NCI-H1436 (cell line): ENCODE measurements at regions not wholly inside any gene's neighbourhood (a gene's known extent, or its start where the extent isn't known, plus 50 kb on each side); places are given as distances from the start of the nearest gene placed in this dataset.
A peak's percentile ranks its signal among the peaks of the same experiment; 100 is the strongest.

Experiments used
- DNase-seq: peaks from one replicate; lab custom pipeline; 2025; lab: John Stamatoyannopoulos, UW

- peak; percentile 53 for DNase-seq
Observed at GRCh38 chr11:120013325-120014250, 124.3 kb downstream of the TRIM29 start.

GRCh38 chr11:120012245-120012644 lies 125.7 kb downstream of the TRIM29 start:
- no peak for DNase-seq

GRCh38 chr11:120011836-120012235 lies 126.1 kb downstream of the TRIM29 start:
- no peak for DNase-seq

DNA sequence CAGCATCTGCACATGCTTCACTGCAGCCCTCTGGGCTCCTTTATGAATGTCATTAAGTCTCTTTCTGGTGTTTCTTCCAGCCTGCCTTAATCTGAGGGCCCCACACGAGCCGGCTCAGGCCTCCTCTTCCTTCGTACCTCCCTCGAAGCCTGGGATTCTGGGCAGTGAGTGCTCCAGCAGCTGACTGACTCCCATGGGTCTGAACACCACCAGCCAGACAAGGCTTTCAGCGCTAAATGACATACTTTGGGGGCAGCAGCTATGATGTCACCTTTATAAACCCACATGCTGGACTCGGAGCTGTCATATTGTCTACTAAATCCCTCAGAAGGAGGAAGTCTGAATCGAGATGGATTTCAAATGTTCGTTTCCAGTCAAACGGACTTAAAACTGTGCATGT lies 127.1 kb downstream of the TRIM29 start:
- DNase-seq: no peak

GRCh38 chr11:120009938-120010337 lies 128.0 kb downstream of the TRIM29 start:
- DNase-seq: no peak

GRCh38 chr11:120007144-120007543 lies 130.8 kb downstream of the TRIM29 start:
- DNase-seq: no peak

DNA sequence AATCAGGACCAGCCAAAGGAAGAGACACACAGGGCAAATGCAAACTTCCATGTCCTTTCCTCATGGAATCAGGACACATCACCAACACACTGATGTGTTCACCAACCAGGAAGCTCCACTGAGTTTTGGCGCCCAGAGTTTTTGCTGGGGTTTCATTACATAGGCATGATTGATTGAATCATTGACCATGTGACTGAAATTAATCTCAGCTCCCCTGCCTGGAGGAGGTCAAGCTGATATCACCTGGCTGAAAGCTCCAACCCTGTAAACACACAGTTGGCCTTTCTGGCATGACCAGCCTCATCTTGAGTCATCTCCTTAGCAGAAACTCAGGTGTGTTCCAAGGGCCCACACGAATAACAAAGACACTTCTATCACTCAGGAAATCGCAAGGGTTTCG lies 133.2 kb downstream of the TRIM29 start:
- DNase-seq: no peak

- DNase-seq: no peak
Observed at GRCh38 chr11:120001178-120002090, 136.5 kb downstream of the TRIM29 start.

DNA sequence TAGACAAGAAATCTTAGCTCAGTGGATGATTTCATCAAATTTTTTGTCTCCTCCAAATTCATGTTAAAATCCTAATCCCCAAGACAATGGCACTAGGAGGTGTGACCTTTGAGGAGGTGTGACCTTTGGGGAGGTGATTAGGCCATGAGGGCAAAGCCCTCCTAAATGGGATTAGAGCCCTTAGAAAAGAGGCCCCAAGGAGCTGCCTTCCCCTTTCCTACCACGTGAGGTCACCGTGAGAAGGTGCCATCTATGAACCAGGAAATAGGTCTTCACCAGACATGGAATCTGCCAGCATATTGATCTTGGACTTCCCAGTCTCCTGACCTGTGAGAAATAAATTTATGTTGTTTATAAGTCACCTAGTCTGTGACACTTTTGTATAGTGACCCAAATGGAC lies 138.7 kb downstream of the TRIM29 start:
- no peak for DNase-seq

DNA sequence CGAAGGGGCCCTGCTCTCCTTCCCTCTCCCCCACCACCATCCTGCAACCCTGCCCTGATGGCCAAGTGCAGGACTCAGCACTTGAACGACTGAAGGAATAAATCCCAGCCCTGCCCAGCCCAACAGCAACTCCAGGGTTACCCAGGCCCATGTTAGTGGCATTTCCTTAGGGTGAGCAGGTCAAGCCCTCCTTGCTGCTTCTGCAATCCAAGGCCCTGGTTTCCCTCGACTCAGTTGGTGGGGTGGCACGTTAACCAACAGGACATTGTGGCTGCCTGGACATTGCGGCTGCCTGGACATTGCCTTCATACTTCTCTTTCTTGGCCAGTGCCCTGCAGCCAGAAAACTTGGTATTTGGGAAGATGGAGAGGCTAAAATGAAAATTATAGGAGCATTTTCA lies 141.4 kb downstream of the TRIM29 start:
- DNase-seq: no peak

DNA sequence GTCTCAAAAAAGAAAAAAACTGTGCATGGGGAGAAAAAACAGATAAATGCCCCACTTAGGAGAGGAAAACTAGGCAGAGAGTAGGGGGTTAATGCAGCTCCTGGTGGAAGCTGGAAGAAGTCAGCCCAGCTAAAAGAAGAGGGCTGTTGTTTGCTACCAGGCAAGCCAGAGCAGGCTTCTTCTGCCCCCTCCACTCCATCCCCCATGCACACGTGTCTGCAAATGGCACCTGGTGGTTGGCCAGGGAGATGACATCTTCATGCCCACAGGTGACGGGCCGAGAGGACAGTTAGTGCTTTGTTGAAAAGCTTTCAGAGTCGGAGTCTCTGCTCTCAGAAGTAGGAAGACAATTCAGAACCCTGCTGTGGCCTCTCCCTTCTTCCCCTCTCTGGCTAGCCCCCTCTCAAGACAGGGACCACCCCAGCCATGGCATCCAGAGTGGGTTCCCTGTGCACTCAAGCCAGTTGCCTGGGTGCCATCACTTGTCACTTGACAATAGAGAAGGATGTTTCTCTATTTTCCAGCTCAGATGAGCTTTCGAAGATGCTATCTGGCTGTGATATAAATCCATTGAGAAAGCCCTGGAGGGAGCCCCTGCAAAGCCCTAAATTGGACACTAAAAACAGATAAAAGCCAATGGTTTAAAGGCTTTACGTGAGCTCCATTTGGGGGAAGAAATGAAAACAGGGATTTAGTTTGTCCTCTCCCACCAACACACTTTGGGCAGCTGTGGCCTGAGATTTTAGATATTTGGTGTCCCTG lies 142.0 kb downstream of the TRIM29 start:
- DNase-seq: no peak

DNA sequence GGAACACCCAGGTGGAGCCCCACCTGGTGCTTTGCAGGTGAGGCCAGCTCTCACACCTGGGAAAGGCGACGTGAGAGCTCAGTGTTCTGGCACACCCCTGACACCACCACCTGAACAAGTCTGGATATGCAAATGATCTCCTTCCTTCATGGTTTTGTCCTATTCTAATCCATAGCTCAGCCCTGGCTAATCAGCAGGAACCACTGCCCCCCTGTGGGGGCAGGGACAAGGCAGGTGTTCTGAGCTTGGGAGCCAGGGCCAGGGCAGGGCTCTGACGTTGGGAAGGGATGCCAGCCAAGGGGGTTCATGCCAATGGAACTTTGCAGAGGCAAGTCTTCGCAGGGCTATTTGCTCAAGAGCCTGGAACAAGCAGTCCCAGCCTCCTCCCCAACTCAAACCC lies 144.2 kb downstream of the TRIM29 start:
- no peak for DNase-seq

DNA sequence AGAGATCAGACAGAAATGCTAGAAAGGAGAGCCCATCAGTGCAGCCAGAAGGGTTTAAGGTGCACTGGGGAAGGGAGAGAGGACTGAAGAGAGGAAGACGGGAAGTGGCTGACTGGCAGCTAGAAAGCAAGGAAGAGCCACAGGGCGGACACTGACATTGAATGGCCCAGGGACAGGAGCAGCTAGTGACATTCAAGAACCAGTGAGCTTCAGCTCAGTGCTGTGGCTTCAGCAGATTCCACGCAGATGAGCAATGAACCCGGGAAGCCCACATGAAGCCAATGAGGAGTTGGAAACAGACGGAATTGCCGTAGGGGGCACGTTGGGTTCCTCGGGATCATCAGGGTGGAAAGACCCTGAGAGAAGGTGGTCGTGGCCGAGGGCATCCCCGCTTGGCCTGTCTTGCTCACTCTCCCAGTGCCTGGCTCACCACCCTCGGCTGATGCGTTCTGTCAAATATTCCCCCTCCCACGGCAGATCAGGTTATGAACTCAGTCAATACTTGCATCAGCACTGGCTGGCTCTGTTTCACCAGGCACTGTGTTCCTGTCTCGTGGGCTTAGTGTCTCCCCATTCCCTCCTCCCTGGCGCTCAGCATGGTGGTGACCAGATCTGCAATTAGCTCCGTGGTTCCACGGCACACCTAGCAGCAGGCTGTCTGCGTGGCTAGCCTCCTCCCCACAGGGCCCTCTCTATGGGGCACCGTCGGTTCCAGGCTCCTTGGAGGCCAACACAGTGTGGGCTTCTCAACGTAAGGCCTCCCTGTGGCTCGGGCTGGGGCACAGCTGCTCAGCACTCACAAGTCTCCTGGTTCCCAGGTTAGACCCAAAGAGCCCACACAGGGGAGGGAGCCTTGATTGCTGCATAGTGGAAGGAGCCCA lies 145.5 kb downstream of the TRIM29 start:
- DNase-seq: no peak

DNA sequence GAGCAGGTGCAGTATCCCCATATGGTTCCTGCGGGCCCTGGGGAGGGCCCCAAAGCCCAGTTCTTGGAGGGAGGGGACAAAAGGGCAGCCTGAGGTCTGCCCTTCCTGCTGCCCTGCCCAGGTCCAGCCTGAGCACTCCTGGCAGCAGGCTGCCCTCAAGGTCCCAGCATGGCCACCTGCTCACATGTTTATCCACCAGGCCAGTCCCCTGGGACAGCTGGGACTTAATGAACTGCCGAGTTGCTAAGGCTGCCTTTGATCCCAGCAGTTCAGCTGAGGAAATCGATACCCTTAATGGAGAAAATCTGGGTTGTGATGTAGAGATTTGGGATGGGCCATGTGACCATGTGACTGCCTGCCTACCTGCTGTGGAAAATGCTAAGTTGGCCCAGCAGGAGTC lies 146.2 kb downstream of the TRIM29 start:
- DNase-seq: no peak

- no peak for DNase-seq
Observed at GRCh38 chr11:119991022-119991404, 146.9 kb downstream of the TRIM29 start.

GRCh38 chr11:119990309-119991021 lies 147.4 kb downstream of the TRIM29 start:
- DNase-seq: no peak

GRCh38 chr11:119989159-119989821 lies 148.6 kb downstream of the TRIM29 start:
- DNase-seq: no peak

DNA sequence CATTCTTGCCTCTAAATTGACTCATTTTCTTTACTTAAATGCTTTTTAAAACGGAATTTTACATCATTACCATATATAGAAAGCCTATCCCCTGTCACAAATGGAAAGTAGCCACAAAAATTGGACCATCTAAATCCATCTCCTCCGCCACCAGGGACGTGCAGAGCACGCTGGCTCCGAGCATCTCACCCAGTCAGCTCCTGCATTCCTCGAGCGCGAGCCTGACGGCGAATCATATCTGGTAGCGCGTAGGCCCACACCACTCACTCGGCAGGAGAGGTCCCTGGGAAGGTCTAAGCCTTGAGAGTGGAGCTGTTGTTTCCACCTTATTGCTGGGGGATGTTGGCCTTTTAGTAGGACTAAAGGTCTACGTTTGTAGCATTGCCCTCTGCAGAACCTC lies 152.4 kb downstream of the TRIM29 start:
- DNase-seq: no peak

GRCh38 chr11:119983816-119984215 lies 154.1 kb downstream of the TRIM29 start:
- DNase-seq: no peak

- no peak for DNase-seq
Observed at GRCh38 chr11:119983240-119983732, 154.6 kb downstream of the TRIM29 start.
